IgD-negative memory B cell (primary cell): ENCODE measurements at regions not wholly inside any gene's neighbourhood (a gene's known extent, or its start where the extent isn't known, plus 50 kb on each side); places are given as distances from the start of the nearest gene placed in this dataset.

Experiments used
- H3K27ac Mint-ChIP-seq, 3 donors: one replicate each; pipeline ENCODE4 v1.8.0; 2020 to 2022; ENCODE audit warnings: mild to moderate bottlenecking in 3 of 3, mixed read lengths in 3 of 3, moderate library complexity in 1 of 3
- H3K27me3 Mint-ChIP-seq: one replicate; pipeline ENCODE4 v1.8.0; 2021; ENCODE audit warnings: mixed read lengths
- H3K36me3 Mint-ChIP-seq: one replicate; pipeline ENCODE4 v1.8.0; 2020; ENCODE audit warnings: mild to moderate bottlenecking, mixed read lengths
- H3K4me1 Mint-ChIP-seq, 3 donors: one replicate each; pipeline ENCODE4 v1.8.0; 2020 to 2022; ENCODE audit warnings: mixed read lengths in 3 of 3, mild to moderate bottlenecking in 1 of 3
- H3K4me3 Mint-ChIP-seq, 4 donors: one replicate each; pipeline ENCODE4 v1.8.0; 2020 to 2022; ENCODE audit warnings: mild to moderate bottlenecking in 4 of 4, mixed read lengths in 4 of 4, moderate library complexity in 3 of 4
- H3K9me3 Mint-ChIP-seq, 3 donors: one replicate each; pipeline ENCODE4 v1.8.0; 2020 to 2021; ENCODE audit warnings: mixed read lengths in 3 of 3, mild to moderate bottlenecking in 1 of 3

DNA sequence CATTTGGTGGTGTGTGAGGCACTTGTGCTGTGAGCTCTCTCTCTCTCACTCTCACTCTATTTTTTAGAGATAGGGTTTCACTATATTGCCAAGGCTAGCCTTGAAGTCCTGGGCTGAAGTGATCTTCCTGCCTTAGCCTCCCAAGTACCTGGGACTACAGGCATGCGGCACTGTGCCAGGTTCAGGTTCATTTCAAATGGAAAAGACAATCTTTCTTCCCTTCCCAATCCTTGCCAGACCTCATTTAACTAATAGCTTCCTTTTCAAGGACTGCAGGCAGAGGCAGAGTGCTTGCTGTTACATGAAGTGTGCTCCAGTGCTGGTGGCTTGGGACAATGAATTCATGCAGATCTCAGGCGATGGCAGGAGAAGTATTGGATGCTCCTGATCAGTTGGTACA lies 73.2 kb upstream of the BICD1 start:
- no peaks in the 10 kb centered on the region for H3K9me3 Mint-ChIP-seq
- peaks cover 7 to 14% (median 8%) of the 10 kb centered on the region in 3 donors for H3K4me1 Mint-ChIP-seq
- H3K27me3 Mint-ChIP-seq = peaks cover 2% of the 10 kb centered on the region
- peaks cover 6% of the 10 kb centered on the region for H3K36me3 Mint-ChIP-seq
- no peak overlapping the region for H3K4me3 Mint-ChIP-seq
- peak overlapping the region in 1 of 3 donors; percentile 29 for H3K27ac Mint-ChIP-seq

GRCh38 chr12:32034045-32034444 lies 72.6 kb upstream of the BICD1 start:
- Mint-ChIP-seq H3K9me3 (no peaks in the 10 kb centered on the region), H3K36me3 (peaks cover 6% of the 10 kb centered on the region), H3K27me3 (peaks cover 2% of the 10 kb centered on the region), H3K4me1 (peaks cover 7 to 14% (median 8%) of the 10 kb centered on the region in 3 donors), H3K4me3 (no peak overlapping the region), H3K27ac (peak overlapping the region in 1 of 3 donors; percentile 1)

GRCh38 chr12:32036477-32037263 lies 70.0 kb upstream of the BICD1 start:
- H3K27me3 Mint-ChIP-seq = no peaks in the 10 kb centered on the region
- H3K27ac Mint-ChIP-seq = no peak overlapping the region
- H3K9me3 Mint-ChIP-seq = peaks cover 0 to 2% (median 0%) of the 10 kb centered on the region in 3 donors
- H3K4me1 Mint-ChIP-seq = peaks cover 0 to 5% (median 3%) of the 10 kb centered on the region in 3 donors
- peaks cover 6% of the 10 kb centered on the region for H3K36me3 Mint-ChIP-seq
- H3K4me3 Mint-ChIP-seq = no peak overlapping the region

DNA sequence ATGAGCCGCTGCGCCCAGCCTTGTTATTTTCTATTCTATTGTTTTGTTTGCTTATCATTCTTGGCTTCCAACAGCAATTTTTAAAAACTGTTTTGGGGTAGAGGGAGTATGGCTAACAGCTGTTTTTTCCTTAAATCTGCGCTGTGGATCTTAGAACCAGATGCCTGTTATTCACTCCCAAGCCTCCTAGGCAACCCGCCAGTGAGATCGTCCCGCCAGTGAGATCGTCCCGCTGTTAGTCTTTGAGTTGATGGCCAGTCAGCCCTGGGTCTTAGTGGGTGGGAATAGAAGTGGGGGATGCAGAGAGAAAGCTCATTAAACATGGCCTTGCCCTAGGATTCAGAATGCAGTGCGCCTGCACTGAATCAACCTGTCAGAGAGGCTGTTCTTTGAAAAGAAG lies 67.3 kb upstream of the BICD1 start:
- H3K27me3 Mint-ChIP-seq = no peaks in the 10 kb centered on the region
- no peak overlapping the region for H3K4me3 Mint-ChIP-seq
- H3K9me3 Mint-ChIP-seq = peaks cover 1 to 12% (median 6%) of the 10 kb centered on the region in 3 donors
- peaks cover 0 to 1% (median 0%) of the 10 kb centered on the region in 3 donors for H3K4me1 Mint-ChIP-seq
- H3K36me3 Mint-ChIP-seq = peaks cover 6% of the 10 kb centered on the region
- no peak overlapping the region for H3K27ac Mint-ChIP-seq

- H3K27me3 Mint-ChIP-seq = no peaks in the 10 kb centered on the region
- H3K4me1 Mint-ChIP-seq = no peaks in the 10 kb centered on the region
- H3K4me3 Mint-ChIP-seq = no peak overlapping the region
- H3K9me3 Mint-ChIP-seq = peaks cover 1 to 12% (median 8%) of the 10 kb centered on the region in 3 donors
- peaks cover 6% of the 10 kb centered on the region for H3K36me3 Mint-ChIP-seq
- H3K27ac Mint-ChIP-seq = no peak overlapping the region
Measured at GRCh38 chr12:32039917-32040575, 66.6 kb upstream of the BICD1 start.

- H3K36me3 Mint-ChIP-seq = no peaks in the 10 kb centered on the region
- no peaks in the 10 kb centered on the region for H3K4me1 Mint-ChIP-seq
- peaks cover 1 to 14% (median 8%) of the 10 kb centered on the region in 3 donors for H3K9me3 Mint-ChIP-seq
- no peak overlapping the region for H3K4me3 Mint-ChIP-seq
- H3K27ac Mint-ChIP-seq = peak overlapping the region in 1 of 3 donors; percentile 26
- H3K27me3 Mint-ChIP-seq = no peaks in the 10 kb centered on the region
Measured at GRCh38 chr12:32043928-32044549, 62.6 kb upstream of the BICD1 start.

GRCh38 chr12:32047357-32048212 lies 59.1 kb upstream of the BICD1 start:
- peak overlapping the region in 1 of 3 donors; percentile 35 for H3K27ac Mint-ChIP-seq
- H3K4me1 Mint-ChIP-seq = peaks cover 0 to 3% (median 0%) of the 10 kb centered on the region in 3 donors
- H3K4me3 Mint-ChIP-seq = no peak overlapping the region
- H3K9me3 Mint-ChIP-seq = peaks cover 1 to 10% (median 8%) of the 10 kb centered on the region in 3 donors
- H3K36me3 Mint-ChIP-seq = no peaks in the 10 kb centered on the region
- no peaks in the 10 kb centered on the region for H3K27me3 Mint-ChIP-seq

DNA sequence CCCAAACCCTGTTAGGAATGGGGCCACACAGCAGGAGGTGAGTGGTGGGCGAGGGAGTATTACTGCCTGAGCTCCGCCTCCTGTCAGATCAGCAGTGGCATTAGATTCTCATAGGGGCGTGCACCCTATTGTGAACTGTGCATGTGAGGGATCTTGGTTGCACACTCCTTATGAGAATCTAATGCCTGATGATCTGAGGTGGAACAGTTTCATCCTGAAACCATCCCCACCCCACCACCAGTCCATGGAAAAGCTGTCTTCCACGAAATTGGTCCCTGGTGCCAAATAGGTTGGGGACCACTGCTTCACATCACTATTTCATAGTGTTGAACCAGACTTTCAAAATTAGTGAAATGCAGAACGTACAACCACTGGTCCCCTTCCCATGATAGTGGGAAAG lies 57.9 kb upstream of the BICD1 start:
- Mint-ChIP-seq H3K4me3 (no peak overlapping the region), H3K36me3 (no peaks in the 10 kb centered on the region), H3K4me1 (peaks cover 0 to 3% (median 0%) of the 10 kb centered on the region in 3 donors), H3K27me3 (no peaks in the 10 kb centered on the region), H3K9me3 (peaks cover under 1 to 7% (median 7%) of the 10 kb centered on the region in 3 donors), H3K27ac (no peak overlapping the region)

DNA sequence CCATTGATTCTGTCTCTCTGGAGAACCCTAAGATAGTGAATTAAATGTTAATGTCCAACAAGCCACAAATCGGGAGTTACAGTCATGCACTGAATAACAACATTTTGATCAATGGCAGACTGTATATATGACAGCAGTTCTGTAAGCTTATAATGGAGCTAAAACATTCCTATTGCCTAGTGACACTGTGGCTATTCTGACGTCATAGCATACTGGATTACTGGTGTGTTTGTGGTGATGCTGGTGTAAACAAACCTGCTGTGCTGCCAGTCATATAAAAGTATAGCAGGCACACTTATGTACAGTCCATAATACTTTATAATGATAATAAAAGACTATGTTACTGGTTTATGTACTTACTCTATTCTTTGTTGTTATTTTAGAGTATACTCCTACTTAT lies 56.7 kb upstream of the BICD1 start:
- Mint-ChIP-seq H3K4me1 (peaks cover 0 to 3% (median 0%) of the 10 kb centered on the region in 3 donors), H3K36me3 (no peaks in the 10 kb centered on the region), H3K27ac (no peak overlapping the region), H3K9me3 (peaks cover 0 to 10% (median 6%) of the 10 kb centered on the region in 3 donors), H3K27me3 (no peaks in the 10 kb centered on the region), H3K4me3 (no peak overlapping the region)

- Mint-ChIP-seq H3K36me3 (no peaks in the 10 kb centered on the region), H3K9me3 (peaks cover 0 to 10% (median 8%) of the 10 kb centered on the region in 3 donors), H3K27me3 (no peaks in the 10 kb centered on the region), H3K4me3 (no peak overlapping the region), H3K4me1 (peaks cover 0 to 3% (median 0%) of the 10 kb centered on the region in 3 donors), H3K27ac (no peak overlapping the region)
Measured at GRCh38 chr12:32051511-32052211, 55.0 kb upstream of the BICD1 start.

DNA sequence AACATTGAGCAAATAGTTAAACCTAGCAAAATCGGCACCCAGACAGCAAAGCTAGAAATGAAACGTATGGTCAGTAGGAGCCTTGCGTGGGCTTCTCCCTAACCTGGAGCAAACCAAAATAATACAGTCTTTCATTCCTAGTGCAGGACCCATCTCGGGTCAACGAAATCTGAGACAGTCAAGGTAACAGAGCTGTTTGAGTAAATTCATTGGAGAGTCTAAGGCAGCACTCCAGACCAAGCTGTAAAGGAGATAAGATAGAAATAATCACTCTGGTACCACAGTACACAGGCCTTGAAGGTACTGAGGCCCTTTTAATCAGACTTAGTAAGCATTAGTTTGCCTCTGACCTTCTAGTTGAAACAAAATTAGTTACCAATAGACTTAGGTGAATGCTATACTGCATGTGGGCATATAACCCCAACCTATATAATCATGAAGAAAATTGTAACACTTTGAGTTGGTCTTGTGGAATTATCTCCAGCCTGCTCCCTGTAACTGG lies 54.4 kb upstream of the BICD1 start:
- no peaks in the 10 kb centered on the region for H3K36me3 Mint-ChIP-seq
- H3K27ac Mint-ChIP-seq = no peak overlapping the region
- H3K27me3 Mint-ChIP-seq = no peaks in the 10 kb centered on the region
- peaks cover 0 to 10% (median 8%) of the 10 kb centered on the region in 3 donors for H3K9me3 Mint-ChIP-seq
- peaks cover 0 to 3% (median 0%) of the 10 kb centered on the region in 3 donors for H3K4me1 Mint-ChIP-seq
- no peak overlapping the region for H3K4me3 Mint-ChIP-seq

- peaks cover 0 to 3% (median 0%) of the 10 kb centered on the region in 3 donors for H3K4me1 Mint-ChIP-seq
Measured at GRCh38 chr12:32053881-32054624, 52.6 kb upstream of the BICD1 start.

More at GRCh38 chr12:32053881-32054624, 52.6 kb upstream of the BICD1 start:
- Mint-ChIP-seq H3K27ac (no peak overlapping the region), H3K4me3 (no peak overlapping the region), H3K9me3 (peaks cover 0 to 8% (median 8%) of the 10 kb centered on the region in 3 donors), H3K27me3 (no peaks in the 10 kb centered on the region), H3K36me3 (no peaks in the 10 kb centered on the region)
